ENCODE measurements at regions not wholly inside any gene's neighbourhood (a gene's known extent, or its start where the extent isn't known, plus 50 kb on each side); places are given as distances from the start of the nearest gene placed in this dataset.

GRCh38 chr18:10400534-10401307 is 53.7 kb upstream of the APCDD1 start:
- no peak for TF ChIP-seq CTCF (IDR thresholded peaks at IDR 0.05; ENCODE audit: control extremely low read depth, extremely low read depth)
- Histone ChIP-seq H3K9me3 (ENCODE audit: control insufficient read depth in 4 of 4, insufficient read depth in 3 of 4, low read length in 3 of 4) (no peaks in the 10 kb centered on the region), H3K4me1 (ENCODE audit: control insufficient read depth in 5 of 5, insufficient read depth in 5 of 5, low read length in 5 of 5) (peaks cover 0 to 40% (median 22%) of the 10 kb centered on the region in 5 donors), H3K27ac (ENCODE audit: low read depth in 1 of 2, low read length in 1 of 2) (no peak overlapping the region), H3K36me3 (ENCODE audit: control insufficient read depth in 4 of 4, insufficient read depth in 4 of 4, low read length in 4 of 4) (no peaks in the 10 kb centered on the region), H3K4me3 (no peak overlapping the region), H3K9ac (ENCODE audit: insufficient read depth in 1 of 2, low read length in 2 of 2) (no peak overlapping the region), H3K27me3 (ENCODE audit: control insufficient read depth in 3 of 3, insufficient read depth in 3 of 3, low read length in 2 of 3) (no peaks in the 10 kb centered on the region)
- ATAC-seq (ENCODE audit: insufficient read depth, low FRiP score) (peak; percentile 37), DNase-seq (no peak)
- 66 to 67% methylated on average over 11 of the region's 11 CpGs for WGBS, 2 donors

- peak in 1 of 3 donors; percentile 53 for DNase-seq
- Histone ChIP-seq H3K9me3 (ENCODE audit: control insufficient read depth in 4 of 4, insufficient read depth in 3 of 4, low read length in 3 of 4) (no peaks in the 10 kb centered on the region), H3K4me3 (no peak overlapping the region), H3K9ac (ENCODE audit: insufficient read depth in 1 of 2, low read length in 2 of 2) (no peak overlapping the region), H3K27ac (ENCODE audit: low read depth in 1 of 2, low read length in 1 of 2) (no peak overlapping the region), H3K4me1 (ENCODE audit: control insufficient read depth in 5 of 5, insufficient read depth in 5 of 5, low read length in 5 of 5) (peaks cover 0 to 48% (median 29%) of the 10 kb centered on the region in 5 donors), H3K27me3 (ENCODE audit: control insufficient read depth in 3 of 3, insufficient read depth in 3 of 3, low read length in 2 of 3) (no peaks in the 10 kb centered on the region), H3K36me3 (ENCODE audit: control insufficient read depth in 4 of 4, insufficient read depth in 4 of 4, low read length in 4 of 4) (no peaks in the 10 kb centered on the region)
- WGBS, 2 donors = 6 to 15% methylated on average over 4 of the region's 5 CpGs
- no peak for ATAC-seq (ENCODE audit: insufficient read depth, low FRiP score)
- no peak for TF ChIP-seq CTCF (IDR thresholded peaks at IDR 0.05; ENCODE audit: control extremely low read depth, extremely low read depth)
These were observed 52.9 kb upstream of the APCDD1 start for GRCh38 chr18:10401521-10401920.

GRCh38 chr18:10401930-10402329 is 52.5 kb upstream of the APCDD1 start:
- no peak overlapping the region for H3K9ac ChIP-seq (ENCODE audit: insufficient read depth in 1 of 2, low read length in 2 of 2)
- no peak overlapping the region for H3K27ac ChIP-seq (ENCODE audit: low read depth in 1 of 2, low read length in 1 of 2)
- DNase-seq = no peak
- 80 to 84% methylated on average over 6 of the region's 6 CpGs for WGBS, 2 donors
- TF ChIP-seq CTCF (IDR thresholded peaks at IDR 0.05; ENCODE audit: control extremely low read depth, extremely low read depth) = no peak
- no peaks in the 10 kb centered on the region for H3K36me3 ChIP-seq (ENCODE audit: control insufficient read depth in 4 of 4, insufficient read depth in 4 of 4, low read length in 4 of 4)
- H3K4me3 ChIP-seq = no peak overlapping the region
- ATAC-seq (ENCODE audit: insufficient read depth, low FRiP score) = no peak
- H3K9me3 ChIP-seq (ENCODE audit: control insufficient read depth in 4 of 4, insufficient read depth in 3 of 4, low read length in 3 of 4) = no peaks in the 10 kb centered on the region
- no peaks in the 10 kb centered on the region for H3K27me3 ChIP-seq (ENCODE audit: control insufficient read depth in 3 of 3, insufficient read depth in 3 of 3, low read length in 2 of 3)
- H3K4me1 ChIP-seq (ENCODE audit: control insufficient read depth in 5 of 5, insufficient read depth in 5 of 5, low read length in 5 of 5) = peaks cover 0 to 51% (median 31%) of the 10 kb centered on the region in 5 donors
